ENCODE measurements at regions not wholly inside any gene's neighbourhood (a gene's known extent, or its start where the extent isn't known, plus 50 kb on each side); places are given as distances from the start of the nearest gene placed in this dataset.

DNA sequence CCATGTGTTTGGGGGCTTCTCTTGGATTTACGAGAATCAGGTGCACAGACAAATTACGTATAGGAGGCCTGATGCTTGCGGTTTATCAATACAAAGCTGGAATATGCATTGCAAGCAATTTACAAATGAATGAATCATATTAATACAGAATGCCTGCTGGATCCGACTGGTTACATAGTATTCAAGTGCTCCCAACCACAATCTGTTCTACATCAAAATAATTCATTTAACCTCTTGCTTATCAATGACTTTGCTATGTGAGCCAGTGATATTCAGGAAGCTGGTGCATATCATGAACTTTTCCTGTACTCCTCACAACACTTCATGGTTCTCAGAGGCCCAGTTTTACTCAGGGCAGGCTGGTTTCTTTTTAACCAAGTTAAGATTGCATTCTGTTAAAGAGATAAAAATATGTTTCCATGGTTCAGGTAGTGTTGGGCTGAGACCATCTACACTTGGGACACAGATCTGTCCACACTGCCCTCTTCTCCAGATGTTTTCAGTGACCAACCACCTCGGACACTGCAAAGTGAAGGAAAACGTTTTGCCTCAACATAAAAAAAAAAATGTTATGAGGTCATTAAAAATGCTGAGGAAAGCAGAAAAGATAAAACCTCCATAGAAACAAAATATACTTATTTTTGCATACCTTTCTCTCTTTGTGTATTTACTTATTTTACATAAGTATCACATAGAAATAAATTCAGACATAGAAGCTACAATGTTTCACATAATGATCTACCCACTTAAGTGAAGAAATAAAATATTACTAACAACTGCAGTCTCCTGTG, 200.1 kb upstream of the VCX3A start:
- Histone ChIP-seq H3K27me3 (replicated peaks; ENCODE audit: insufficient read depth, low read depth, low read length, poor library complexity) (no peaks in the 10 kb centered on the region), H3K9me3 (ENCODE audit: low read depth, low read length, poor library complexity, severe bottlenecking) (no peaks in the 10 kb centered on the region), H3K36me3 (ENCODE audit: insufficient read depth, low read length, poor library complexity, severe bottlenecking) (no peaks in the 10 kb centered on the region), H3K4me1 (ENCODE audit: insufficient read depth, low read length, poor library complexity, severe bottlenecking) (no peaks in the 10 kb centered on the region), H3K27ac (ENCODE audit: low read depth, low read length, poor library complexity, severe bottlenecking) (no peak overlapping the region), H3K4me3 (ENCODE audit: low read depth, low read length, poor library complexity, severe bottlenecking) (no peak overlapping the region)
- ChIA-PET CTCF (no interaction called here), POLR2A (ENCODE audit: low non-redundant PET) (no interaction called here)
- no TSS peak for BruUV-seq (replicated peaks)
- TF ChIP-seq, protein P1, sequence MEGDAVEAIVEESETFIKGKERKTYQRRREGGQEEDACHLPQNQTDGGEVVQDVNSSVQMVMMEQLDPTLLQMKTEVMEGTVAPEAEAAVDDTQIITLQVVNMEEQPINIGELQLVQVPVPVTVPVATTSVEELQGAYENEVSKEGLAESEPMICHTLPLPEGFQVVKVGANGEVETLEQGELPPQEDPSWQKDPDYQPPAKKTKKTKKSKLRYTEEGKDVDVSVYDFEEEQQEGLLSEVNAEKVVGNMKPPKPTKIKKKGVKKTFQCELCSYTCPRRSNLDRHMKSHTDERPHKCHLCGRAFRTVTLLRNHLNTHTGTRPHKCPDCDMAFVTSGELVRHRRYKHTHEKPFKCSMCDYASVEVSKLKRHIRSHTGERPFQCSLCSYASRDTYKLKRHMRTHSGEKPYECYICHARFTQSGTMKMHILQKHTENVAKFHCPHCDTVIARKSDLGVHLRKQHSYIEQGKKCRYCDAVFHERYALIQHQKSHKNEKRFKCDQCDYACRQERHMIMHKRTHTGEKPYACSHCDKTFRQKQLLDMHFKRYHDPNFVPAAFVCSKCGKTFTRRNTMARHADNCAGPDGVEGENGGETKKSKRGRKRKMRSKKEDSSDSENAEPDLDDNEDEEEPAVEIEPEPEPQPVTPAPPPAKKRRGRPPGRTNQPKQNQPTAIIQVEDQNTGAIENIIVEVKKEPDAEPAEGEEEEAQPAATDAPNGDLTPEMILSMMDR (conservative IDR thresholded peaks at IDR 0.05; ENCODE audit: low read depth, low read length): no peak
- TF ChIP-seq EZH2 (IDR thresholded peaks at IDR 0.05; ENCODE audit: borderline replicate concordance, low read depth, low read length, poor library complexity, severe bottlenecking): no peak
- intact Hi-C loops (cut with micrococcal nuclease; ENCODE audit: unreplicated experiment): no loop called here
- no peak for DNase-seq (ENCODE audit: low spot score)

DNA sequence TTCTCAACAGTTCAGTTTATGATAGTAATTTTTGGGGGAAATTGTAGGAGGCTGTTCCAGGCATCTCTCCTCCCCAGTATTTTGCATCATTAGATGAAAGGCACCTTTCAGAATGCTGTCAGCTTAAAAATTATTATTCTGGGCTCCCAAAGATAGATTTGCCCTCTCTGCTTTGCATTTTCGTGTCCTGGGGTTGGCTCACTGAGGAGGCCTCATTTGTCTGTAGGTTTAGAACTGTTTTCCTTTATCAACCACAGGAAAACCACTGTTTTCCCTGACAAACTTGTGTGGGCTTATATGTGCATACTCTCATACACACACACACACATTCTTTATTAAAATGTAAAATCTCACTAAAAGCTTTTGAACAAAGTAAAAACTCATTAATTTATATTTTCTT, 197.2 kb upstream of the VCX3A start:
- CTCF ChIA-PET: no interaction called here
- H3K4me1 ChIP-seq (ENCODE audit: insufficient read depth, low read length, poor library complexity, severe bottlenecking): no peaks in the 10 kb centered on the region
- intact Hi-C loops (cut with micrococcal nuclease; ENCODE audit: unreplicated experiment): no loop called here
- H3K27me3 ChIP-seq (replicated peaks; ENCODE audit: insufficient read depth, low read depth, low read length, poor library complexity): no peaks in the 10 kb centered on the region
- no peaks in the 10 kb centered on the region for H3K9me3 ChIP-seq (ENCODE audit: low read depth, low read length, poor library complexity, severe bottlenecking)
- POLR2A ChIA-PET (ENCODE audit: low non-redundant PET): no interaction called here
- DNase-seq (ENCODE audit: low spot score): no peak
- BruUV-seq (replicated peaks): no TSS peak
- no peaks in the 10 kb centered on the region for H3K36me3 ChIP-seq (ENCODE audit: insufficient read depth, low read length, poor library complexity, severe bottlenecking)
- H3K27ac ChIP-seq (ENCODE audit: low read depth, low read length, poor library complexity, severe bottlenecking): no peak overlapping the region
- H3K4me3 ChIP-seq (ENCODE audit: low read depth, low read length, poor library complexity, severe bottlenecking): no peak overlapping the region
- no peak for TF ChIP-seq EZH2 (IDR thresholded peaks at IDR 0.05; ENCODE audit: borderline replicate concordance, low read depth, low read length, poor library complexity, severe bottlenecking)

DNA sequence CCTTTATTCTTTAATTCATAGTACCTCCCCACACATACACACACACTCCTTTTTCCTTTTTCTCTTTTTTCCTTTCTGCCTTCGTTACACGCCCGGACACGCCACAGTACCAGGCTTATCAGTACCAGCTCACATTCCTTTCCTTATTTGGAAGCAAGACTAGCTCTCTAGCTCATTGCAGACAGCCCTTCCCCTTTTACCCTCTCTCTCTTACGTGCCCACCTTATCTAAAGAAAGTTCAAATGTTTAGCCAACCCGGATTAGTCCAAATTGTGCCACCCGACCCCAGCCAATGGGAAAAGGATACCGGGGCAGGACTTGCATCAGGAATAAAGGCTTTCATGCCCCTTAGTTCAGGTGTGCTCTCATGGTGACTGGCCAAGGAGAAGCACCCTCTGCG, 194.7 kb upstream of the VCX3A start:
- no peak for DNase-seq (ENCODE audit: low spot score)
- Histone ChIP-seq H3K27ac (ENCODE audit: low read depth, low read length, poor library complexity, severe bottlenecking) (no peak overlapping the region), H3K9me3 (ENCODE audit: low read depth, low read length, poor library complexity, severe bottlenecking) (no peaks in the 10 kb centered on the region), H3K36me3 (ENCODE audit: insufficient read depth, low read length, poor library complexity, severe bottlenecking) (no peaks in the 10 kb centered on the region), H3K4me1 (ENCODE audit: insufficient read depth, low read length, poor library complexity, severe bottlenecking) (no peaks in the 10 kb centered on the region), H3K27me3 (replicated peaks; ENCODE audit: insufficient read depth, low read depth, low read length, poor library complexity) (no peaks in the 10 kb centered on the region), H3K4me3 (ENCODE audit: low read depth, low read length, poor library complexity, severe bottlenecking) (no peak overlapping the region)
- ChIA-PET POLR2A (ENCODE audit: low non-redundant PET) (no interaction called here), CTCF (no interaction called here)
- BruUV-seq (replicated peaks): no TSS peak
- intact Hi-C loops (cut with micrococcal nuclease; ENCODE audit: unreplicated experiment): no loop called here
- TF ChIP-seq EZH2 (IDR thresholded peaks at IDR 0.05; ENCODE audit: borderline replicate concordance, low read depth, low read length, poor library complexity, severe bottlenecking): no peak
- TF ChIP-seq, protein P1 (conservative IDR thresholded peaks at IDR 0.05; ENCODE audit: low read depth, low read length): no peak

DNA sequence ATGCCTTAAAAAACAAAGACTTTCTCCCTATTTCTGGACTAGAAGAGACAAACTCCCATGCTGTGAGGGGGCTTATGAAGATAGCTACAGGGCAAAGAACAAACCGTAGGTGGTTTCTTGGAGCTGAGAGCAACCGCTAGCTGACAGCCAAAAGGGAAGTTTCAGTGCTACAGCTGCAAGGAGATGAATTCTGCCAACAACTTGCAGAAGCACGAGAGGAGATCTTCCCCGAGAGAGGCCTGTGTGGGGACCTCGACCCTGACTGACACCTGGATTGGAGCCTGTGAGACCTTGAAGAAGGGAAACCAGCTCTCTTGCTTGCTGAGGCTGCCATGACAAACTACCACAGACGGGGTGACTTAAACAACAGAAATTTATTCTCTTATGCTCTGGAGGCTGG, 183.8 kb upstream of the VCX3A start:
- TF ChIP-seq, protein P1 (conservative IDR thresholded peaks at IDR 0.05; ENCODE audit: low read depth, low read length): no peak
- no peak for TF ChIP-seq EZH2 (IDR thresholded peaks at IDR 0.05; ENCODE audit: borderline replicate concordance, low read depth, low read length, poor library complexity, severe bottlenecking)
- H3K27ac ChIP-seq (ENCODE audit: low read depth, low read length, poor library complexity, severe bottlenecking): no peak overlapping the region
- no peak for DNase-seq (ENCODE audit: low spot score)
- H3K27me3 ChIP-seq (replicated peaks; ENCODE audit: insufficient read depth, low read depth, low read length, poor library complexity): no peaks in the 10 kb centered on the region
- POLR2A ChIA-PET (ENCODE audit: low non-redundant PET): no interaction called here
- no peaks in the 10 kb centered on the region for H3K36me3 ChIP-seq (ENCODE audit: insufficient read depth, low read length, poor library complexity, severe bottlenecking)
- CTCF ChIA-PET: no interaction called here
- BruUV-seq (replicated peaks): no TSS peak
- intact Hi-C loops (cut with micrococcal nuclease; ENCODE audit: unreplicated experiment): no loop called here
- no peaks in the 10 kb centered on the region for H3K4me1 ChIP-seq (ENCODE audit: insufficient read depth, low read length, poor library complexity, severe bottlenecking)
- H3K4me3 ChIP-seq (ENCODE audit: low read depth, low read length, poor library complexity, severe bottlenecking): no peak overlapping the region
- no peaks in the 10 kb centered on the region for H3K9me3 ChIP-seq (ENCODE audit: low read depth, low read length, poor library complexity, severe bottlenecking)
